Amniotic stem cell (primary cell): ENCODE measurements at regions not wholly inside any gene's neighbourhood (a gene's known extent, or its start where the extent isn't known, plus 50 kb on each side); places are given as distances from the start of the nearest gene placed in this dataset.
A peak's percentile ranks its signal among the peaks of the same experiment; 100 is the strongest.

Source experiments
- DNase-seq: peaks from one replicate; lab custom pipeline; 2025; lab: John Stamatoyannopoulos, UW

GRCh38 chr20:63087236-63087871 is 80.6 kb upstream of the BHLHE23 start:
- DNase-seq = no peak

- DNase-seq = no peak
Observed at GRCh38 chr20:63086421-63087235, 79.9 kb upstream of the BHLHE23 start.

GRCh38 chr20:63085151-63085861 is 78.5 kb upstream of the BHLHE23 start:
- no peak for DNase-seq

- DNase-seq = no peak
Observed at GRCh38 chr20:63084563-63084927, 77.8 kb upstream of the BHLHE23 start.

- no peak for DNase-seq
Observed at GRCh38 chr20:63083831-63084562, 77.2 kb upstream of the BHLHE23 start.

GRCh38 chr20:63082939-63083735 is 76.4 kb upstream of the BHLHE23 start:
- DNase-seq = no peak

GRCh38 chr20:63082308-63082938 is 75.7 kb upstream of the BHLHE23 start:
- DNase-seq = no peak

GRCh38 chr20:63081831-63082230 is 75.1 kb upstream of the BHLHE23 start:
- no peak for DNase-seq

- DNase-seq = no peak
Observed at GRCh38 chr20:63081351-63081750, 74.6 kb upstream of the BHLHE23 start.

- DNase-seq = no peak
Observed at GRCh38 chr20:63080811-63081210, 74.0 kb upstream of the BHLHE23 start.

- no peak for DNase-seq
Observed at GRCh38 chr20:63080411-63080810, 73.6 kb upstream of the BHLHE23 start.

- no peak for DNase-seq
Observed at GRCh38 chr20:63079971-63080370, 73.2 kb upstream of the BHLHE23 start.

- DNase-seq = no peak
Observed at GRCh38 chr20:63077705-63078104, 70.9 kb upstream of the BHLHE23 start.

- no peak for DNase-seq
Observed at GRCh38 chr20:63076421-63076820, 69.7 kb upstream of the BHLHE23 start.

GRCh38 chr20:63074631-63075030 is 67.9 kb upstream of the BHLHE23 start:
- DNase-seq = no peak

GRCh38 chr20:63074182-63074581 is 67.4 kb upstream of the BHLHE23 start:
- DNase-seq = no peak

- no peak for DNase-seq
Observed at GRCh38 chr20:63073738-63074065, 66.9 kb upstream of the BHLHE23 start.

- no peak for DNase-seq
Observed at GRCh38 chr20:63072991-63073737, 66.4 kb upstream of the BHLHE23 start.

- DNase-seq = no peak
Observed at GRCh38 chr20:63072231-63072791, 65.5 kb upstream of the BHLHE23 start.

- peak; percentile 12 for DNase-seq
Observed at GRCh38 chr20:63071541-63072181, 64.9 kb upstream of the BHLHE23 start.
